Hepatocyte (in vitro differentiated cells): ENCODE measurements at regions not wholly inside any gene's neighbourhood (a gene's known extent, or its start where the extent isn't known, plus 50 kb on each side); places are given as distances from the start of the nearest gene placed in this dataset.
A peak's percentile ranks its signal among the peaks of the same experiment; 100 is the strongest.

Experiments used
- DNase-seq: peaks from one replicate; pipeline ENCODE4 v3.0.0-alpha.2; 2016; ENCODE audit warnings: low spot score
- H2AFZ ChIP-seq: fragments of 200-600 bp; sonication (generic); 2 replicates; pipeline ENCODE4 v1.6.0; 2016; ENCODE audit warnings: antibody characterized with exemption, mild to moderate bottlenecking
- H3K27ac ChIP-seq: fragments of 200-600 bp; sonication (generic); 2 replicates; pipeline ENCODE4 v1.5.1; 2016; ENCODE audit warnings: mild to moderate bottlenecking
- H3K27me3 ChIP-seq: fragments of 200-600 bp; sonication (generic); 2 replicates; pipeline ENCODE4 v1.6.1; 2016
- H3K36me3 ChIP-seq: fragments of 200-600 bp; sonication (generic); replicated peaks from 2 replicates; pipeline ENCODE4 v1.5.1; 2016; ENCODE audit warnings: low read depth; ENCODE audit not compliant: insufficient read depth
- H3K4me1 ChIP-seq: fragments of 200-600 bp; sonication (generic); 2 replicates; pipeline ENCODE4 v1.5.1; 2016; ENCODE audit warnings: mild to moderate bottlenecking, moderate library complexity; ENCODE audit not compliant: insufficient read depth
- H3K4me2 ChIP-seq: fragments of 200-600 bp; sonication (generic); 2 replicates; pipeline ENCODE4 v1.6.0; 2016
- H3K4me3 ChIP-seq: fragments of 200-600 bp; sonication (generic); 2 replicates; pipeline ENCODE4 v1.5.1; 2016; ENCODE audit warnings: mild to moderate bottlenecking
- H3K79me2 ChIP-seq: fragments of 200-600 bp; sonication (generic); 2 replicates; pipeline ENCODE4 v1.6.0; 2017; ENCODE audit warnings: mild to moderate bottlenecking
- H3K9me2 ChIP-seq: fragments of 200-600 bp; sonication (generic); replicated peaks from 2 replicates; pipeline ENCODE4 v1.6.0; 2017; ENCODE audit warnings: mild to moderate bottlenecking; ENCODE audit not compliant: insufficient read depth
- H3K9me3 ChIP-seq: fragments of 200-600 bp; sonication (generic); 2 replicates; pipeline ENCODE4 v1.5.1; 2016; ENCODE audit warnings: low read depth, mild to moderate bottlenecking
- H4K20me1 ChIP-seq: fragments of 200-600 bp; sonication (generic); 2 replicates; pipeline ENCODE4 v1.6.0; 2016; ENCODE audit warnings: mild to moderate bottlenecking; ENCODE audit not compliant: insufficient read depth, poor library complexity, severe bottlenecking
- CTCF ChIP-seq: fragments of 200-600 bp; sonication (generic); IDR thresholded peaks from 2 replicates; pipeline ENCODE4 v1.5.1; 2016; ENCODE audit warnings: antibody characterized with exemption, mild to moderate bottlenecking; ENCODE audit not compliant: poor library complexity
- EZH2 ChIP-seq: fragments of 200-600 bp; sonication (generic); IDR thresholded peaks from 2 replicates; pipeline ENCODE4 v1.6.1; 2016; ENCODE audit warnings: antibody characterized with exemption, mild to moderate bottlenecking, borderline replicate concordance
- EZH2phosphoT487 ChIP-seq: fragments of 200-600 bp; sonication (generic); IDR thresholded peaks from one replicate; pipeline ENCODE4 v1.6.1; 2018; ENCODE audit warnings: antibody characterized with exemption, mild to moderate bottlenecking, low read depth, moderate library complexity; ENCODE audit not compliant: unreplicated experiment, severe bottlenecking
- WGBS: methylation state at CpG from one replicate; pipeline ENCODE4 v1.1.6; 2016; ENCODE audit warnings: low lambda C conversion rate; ENCODE audit errors: missing lambda C conversion rate; 5-methylcytosine and 5-hydroxymethylcytosine counted together

GRCh38 chr7:36076074-36076473 lies 77.0 kb upstream of the EEPD1 start:
- Histone ChIP-seq H3K27ac (no peak overlapping the region), H3K36me3 (no peaks in the 10 kb centered on the region), H3K9me3 (no peaks in the 10 kb centered on the region), H3K27me3 (no peaks in the 10 kb centered on the region), H2AFZ (no peak overlapping the region), H3K9me2 (no peaks in the 10 kb centered on the region), H4K20me1 (no peaks in the 10 kb centered on the region), H3K79me2 (no peaks in the 10 kb centered on the region), H3K4me1 (no peaks in the 10 kb centered on the region), H3K4me3 (no peak overlapping the region), H3K4me2 (no peak overlapping the region)
- WGBS = 83% methylated on average over 5 of the region's 5 CpGs
- no peak for TF ChIP-seq EZH2
- TF ChIP-seq EZH2phosphoT487 = no peak
- TF ChIP-seq CTCF = no peak
- DNase-seq = no peak

DNA sequence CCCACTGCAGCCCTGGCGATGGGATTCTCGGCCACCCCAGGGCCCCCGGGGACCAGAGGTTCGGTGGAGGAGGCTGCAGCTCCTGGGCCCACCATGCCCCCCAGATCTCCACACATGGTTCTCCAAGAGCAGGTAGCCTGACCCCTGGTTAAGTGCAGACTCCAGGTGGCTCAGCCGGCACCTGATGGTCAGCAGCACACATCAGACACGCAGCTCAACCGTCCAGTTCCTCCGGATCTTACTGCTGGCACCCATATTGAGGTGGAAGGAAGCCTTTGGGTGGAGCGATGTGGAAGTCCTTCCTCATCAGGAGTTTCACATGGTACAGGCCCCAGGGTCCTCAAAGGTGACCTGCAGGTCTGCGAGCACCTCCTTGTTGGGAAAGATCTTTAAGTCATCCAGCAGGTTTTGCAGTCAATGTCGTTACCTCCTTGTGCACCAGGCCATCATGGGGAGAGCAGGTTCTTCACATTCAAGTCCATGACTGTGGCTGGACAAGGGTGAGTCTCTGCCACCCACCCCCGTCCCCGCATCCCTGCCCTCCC lies 74.2 kb upstream of the EEPD1 start:
- H3K4me1 ChIP-seq = no peaks in the 10 kb centered on the region
- H3K36me3 ChIP-seq = no peaks in the 10 kb centered on the region
- no peak overlapping the region for H3K4me3 ChIP-seq
- no peaks in the 10 kb centered on the region for H3K9me2 ChIP-seq
- H3K79me2 ChIP-seq = no peaks in the 10 kb centered on the region
- no peak overlapping the region for H3K4me2 ChIP-seq
- H4K20me1 ChIP-seq = no peaks in the 10 kb centered on the region
- 90% methylated on average over 13 of the region's 13 CpGs for WGBS
- TF ChIP-seq CTCF (no peak), EZH2 (no peak), EZH2phosphoT487 (no peak)
- H3K27me3 ChIP-seq = no peaks in the 10 kb centered on the region
- H3K9me3 ChIP-seq = no peaks in the 10 kb centered on the region
- H3K27ac ChIP-seq = peak overlapping the region; percentile 27
- no peak for DNase-seq
- H2AFZ ChIP-seq = no peak overlapping the region

DNA sequence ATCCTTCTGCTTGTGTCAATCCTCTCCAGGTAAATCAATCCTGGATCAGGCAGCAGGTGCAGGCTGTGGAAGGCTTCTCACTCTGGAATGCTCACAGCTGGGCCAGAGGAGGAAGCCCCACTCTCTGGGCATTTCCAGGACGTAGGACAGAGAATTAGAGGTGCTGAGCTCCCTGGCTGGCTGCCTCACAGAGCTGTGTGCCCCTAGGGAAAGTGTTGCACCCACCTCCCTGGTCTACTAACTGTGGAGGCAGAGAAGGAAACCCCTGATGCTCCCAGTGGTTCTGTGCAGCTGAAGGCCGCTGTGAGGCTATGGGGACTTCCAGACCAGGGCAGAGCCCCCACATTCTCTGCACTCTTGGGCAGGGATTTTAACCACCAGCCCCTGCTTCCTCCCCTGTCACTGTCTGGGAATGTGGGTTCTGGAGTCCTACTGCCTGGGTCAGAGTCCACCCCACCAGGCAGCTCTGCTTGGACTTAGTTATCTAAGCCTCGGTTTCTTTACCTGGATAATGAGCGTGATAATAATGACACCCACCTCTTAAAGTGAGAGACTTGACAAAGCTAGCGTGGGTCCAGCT lies 73.5 kb upstream of the EEPD1 start:
- WGBS = 65% methylated on average over 5 of the region's 5 CpGs
- Histone ChIP-seq H3K4me1 (no peaks in the 10 kb centered on the region), H3K9me3 (no peaks in the 10 kb centered on the region), H3K36me3 (no peaks in the 10 kb centered on the region), H2AFZ (no peak overlapping the region), H4K20me1 (no peaks in the 10 kb centered on the region), H3K4me2 (peak overlapping the region; percentile 31), H3K4me3 (no peak overlapping the region), H3K9me2 (no peaks in the 10 kb centered on the region), H3K27me3 (no peaks in the 10 kb centered on the region), H3K79me2 (no peaks in the 10 kb centered on the region), H3K27ac (peak overlapping the region; percentile 52)
- peak; percentile 34 for DNase-seq
- TF ChIP-seq EZH2phosphoT487 (no peak), EZH2 (no peak), CTCF (no peak)
